Endothelial cell of umbilical vein (primary cell): ENCODE measurements at regions not wholly inside any gene's neighbourhood (a gene's known extent, or its start where the extent isn't known, plus 50 kb on each side); places are given as distances from the start of the nearest gene placed in this dataset.

ENCODE experiments used
- BruUV-seq: library from RNA; stranded (reverse); fragments of 400-500 nt; replicated peaks from 2 replicates; lab custom pipeline; 2021; lab: Mats Ljungman, UMichigan
- CTCF ChIA-PET: fragments of 300-600, 350-600 bp; sonication (Branson Sonifier 250); formaldehyde crosslinking; loops from one replicate; lab custom pipeline; 2021; ENCODE audit warnings: antibody characterized with exemption, inconsistent platforms; lab: Charles Lee
- POLR2A ChIA-PET: fragments of 300-600, 350-600 bp; sonication (Branson Sonifier 250); formaldehyde crosslinking; loops from one replicate; lab custom pipeline; 2021; ENCODE audit warnings: antibody characterized with exemption, inconsistent platforms; lab: Charles Lee
- DNase-seq: peaks from one replicate; pipeline ENCODE4 v3.0.0-alpha.2; 2011; ENCODE audit warnings: low read depth, low spot score
- FAIRE-seq: peaks from 2 replicates; lab custom pipeline; 2011; peaks lifted over from hg19 to GRCh38; lab: Jason Lieb, UNC
- H2AFZ ChIP-seq: 2 replicates; pipeline ENCODE4 v1.6.0; 2012; ENCODE audit warnings: low read depth, low read length, control low read depth, inconsistent platforms
- H3K27ac ChIP-seq: 2 replicates; pipeline ENCODE4 v1.5.1; 2011; ENCODE audit warnings: low read depth, mild to moderate bottlenecking, control low read depth, low read length, moderate library complexity; ENCODE audit not compliant: insufficient read depth
- H3K27me3 ChIP-seq, 2 experiments: 2 replicates each; pipeline versions ENCODE4 v1.6.0 to v1.6.1; 2011; ENCODE audit warnings: low read length in 2 of 2, mixed read lengths in 1 of 2; ENCODE audit not compliant: control insufficient read depth in 2 of 2, insufficient read depth in 2 of 2
- H3K36me3 ChIP-seq, 2 experiments: 2 replicates in 1 of 2; 3 replicates in 1 of 2; pipeline ENCODE4 v1.5.1; 2011; ENCODE audit warnings: low read length in 2 of 2, mild to moderate bottlenecking in 1 of 2, moderate library complexity in 1 of 2; ENCODE audit not compliant: control insufficient read depth in 2 of 2, insufficient read depth in 2 of 2; ENCODE audit errors: extremely low read depth in 1 of 2
- H3K4me1 ChIP-seq: 3 replicates; pipeline ENCODE4 v1.5.1; 2011; ENCODE audit warnings: mild to moderate bottlenecking, low read length; ENCODE audit not compliant: control insufficient read depth, insufficient read depth; ENCODE audit errors: extremely low read depth
- H3K4me2 ChIP-seq: 2 replicates; pipeline ENCODE4 v1.6.1; 2011; ENCODE audit warnings: low read length, control low read depth, mixed read lengths; ENCODE audit not compliant: insufficient read depth
- H3K4me3 ChIP-seq, 3 experiments: fragments of 200-600 bp in 1 of 3; sonication (generic), shearing (Covaris generic) in 1 of 3; replicated peaks in 1 of 3; 2 replicates each; pipeline ENCODE4 v1.5.1; 2011 to 2016; ENCODE audit warnings: control low read depth in 3 of 3, low read length in 3 of 3, mild to moderate bottlenecking in 2 of 3, inconsistent platforms in 1 of 3, low read depth in 1 of 3, moderate library complexity in 1 of 3; ENCODE audit not compliant: insufficient read depth in 1 of 3
- H3K79me2 ChIP-seq: 2 replicates; pipeline ENCODE4 v1.6.0; 2012; ENCODE audit warnings: low read length, inconsistent platforms; ENCODE audit not compliant: control insufficient read depth, insufficient read depth
- H3K9ac ChIP-seq: replicated peaks from 2 replicates; pipeline ENCODE3; 2011; ENCODE audit warnings: low read length, control low read depth; ENCODE audit not compliant: insufficient read depth; ENCODE audit errors: extremely low read depth
- H3K9me1 ChIP-seq: replicated peaks from 3 replicates; pipeline ENCODE4 v1.6.0; 2011; ENCODE audit warnings: mild to moderate bottlenecking, low read length; ENCODE audit not compliant: control insufficient read depth, insufficient read depth; ENCODE audit errors: extremely low read depth
- H3K9me3 ChIP-seq: replicated peaks from 2 replicates; pipeline ENCODE4 v1.5.1; 2012; ENCODE audit warnings: low read length, inconsistent platforms; ENCODE audit not compliant: control insufficient read depth, insufficient read depth
- H4K20me1 ChIP-seq: replicated peaks from 2 replicates; pipeline ENCODE3; 2011; ENCODE audit warnings: mild to moderate bottlenecking, low read length; ENCODE audit not compliant: control insufficient read depth, insufficient read depth; ENCODE audit errors: extremely low read depth
- EZH2 ChIP-seq: IDR thresholded peaks from 2 replicates; pipeline ENCODE4 v1.6.1; 2012; ENCODE audit warnings: borderline replicate concordance, low read depth, mild to moderate bottlenecking, moderate library complexity, low read length, inconsistent platforms; ENCODE audit not compliant: severe bottlenecking
- FOS ChIP-seq: IDR thresholded peaks from 2 replicates; pipeline ENCODE4 v1.6.1; 2011; ENCODE audit warnings: mild to moderate bottlenecking, low read length, moderate library complexity, borderline replicate concordance; ENCODE audit not compliant: insufficient read depth
- GATA2 ChIP-seq: IDR thresholded peaks from 2 replicates; pipeline ENCODE4 v1.7.0; 2011; ENCODE audit warnings: low read depth, mild to moderate bottlenecking, moderate library complexity, mixed read lengths, low read length; ENCODE audit not compliant: insufficient read length, insufficient read depth
- JUN ChIP-seq: IDR thresholded peaks from 2 replicates; pipeline ENCODE4 v1.6.1; 2011; ENCODE audit warnings: borderline replicate concordance, low read depth; ENCODE audit not compliant: insufficient read length, insufficient read depth
- MAX ChIP-seq: IDR thresholded peaks from 2 replicates; pipeline ENCODE4 v1.6.1; 2011; ENCODE audit not compliant: insufficient read depth, insufficient read length
- MYC ChIP-seq: IDR thresholded peaks from one replicate; pipeline ENCODE4 v1.6.1; 2011; ENCODE audit warnings: mild to moderate bottlenecking, low read depth, low read length
- POLR2A ChIP-seq: IDR thresholded peaks from 2 replicates; pipeline ENCODE4 v1.6.1; 2012; ENCODE audit warnings: low read depth, mild to moderate bottlenecking, control low read depth, low read length
- POLR2AphosphoS5 ChIP-seq: IDR thresholded peaks from 2 replicates; pipeline ENCODE4 v1.6.1; 2012; ENCODE audit warnings: low read depth, mild to moderate bottlenecking, control low read depth, low read length, moderate library complexity; ENCODE audit not compliant: insufficient read depth
- dilution Hi-C: fragments of 300-500 bp; cut with MboI; formaldehyde crosslinking; loops from one replicate; pipeline ENCODE4 v1.15.0; 2019; ENCODE audit warnings: low sequenced_read_pairs; ENCODE audit not compliant: extremely low pct_ligation_motif_present
- intact Hi-C: fragments of 100-400 bp; cut with micrococcal nuclease; formaldehyde crosslinking; loops from one replicate; pipeline ENCODE4 v1.10.0; 2022
- TF ChIP-seq, protein P1 (sequence below), 2 donors: IDR thresholded peaks; 1 replicate in 1 of 2; 2 replicates in 1 of 2; pipeline ENCODE4 v1.5.1; 2011; ENCODE audit warnings: low read length in 2 of 2, mild to moderate bottlenecking in 2 of 2, moderate library complexity in 2 of 2, control low read depth in 1 of 2, inconsistent platforms in 1 of 2, low read depth in 1 of 2; ENCODE audit not compliant: insufficient read depth in 1 of 2; ENCODE audit errors: extremely low read depth in 1 of 2

DNA sequence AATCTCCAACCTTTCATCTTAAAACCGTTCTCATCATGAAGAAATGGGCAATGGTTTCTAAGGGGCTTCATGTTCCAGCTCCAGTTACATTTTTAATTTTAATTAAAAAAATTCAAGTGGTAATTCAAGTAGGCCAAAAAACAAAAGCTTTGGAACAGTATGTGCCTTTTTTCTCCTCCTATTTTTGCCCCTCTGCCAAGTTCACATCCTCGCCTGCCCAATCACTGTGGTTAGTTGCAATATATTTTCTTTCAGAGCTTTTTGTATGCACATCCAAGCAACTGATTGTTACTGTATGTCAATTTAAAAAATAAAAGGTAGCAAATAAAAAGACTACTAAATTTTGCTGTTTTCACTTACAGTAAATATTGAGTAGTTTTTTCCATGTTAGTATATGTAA is 99.8 kb upstream of the B3GAT2 start:
- H3K27me3 ChIP-seq = no peaks in the 10 kb centered on the region
- no peaks in the 10 kb centered on the region for H3K4me1 ChIP-seq
- H3K4me2 ChIP-seq = no peak overlapping the region
- BruUV-seq = no TSS peak
- intact Hi-C loops = no loop called here
- H3K4me3 ChIP-seq = no peak overlapping the region
- POLR2A ChIA-PET = no interaction called here
- H3K36me3 ChIP-seq = no peaks in the 10 kb centered on the region
- CTCF ChIA-PET = no interaction called here
- no peak for TF ChIP-seq EZH2
- no peak for TF ChIP-seq POLR2AphosphoS5
- no peak for TF ChIP-seq POLR2A
- no peak for TF ChIP-seq MYC
- TF ChIP-seq MAX = no peak
- no peak for TF ChIP-seq FOS
- no peak for TF ChIP-seq JUN
- TF ChIP-seq GATA2 = no peak
- TF ChIP-seq, protein P1, sequence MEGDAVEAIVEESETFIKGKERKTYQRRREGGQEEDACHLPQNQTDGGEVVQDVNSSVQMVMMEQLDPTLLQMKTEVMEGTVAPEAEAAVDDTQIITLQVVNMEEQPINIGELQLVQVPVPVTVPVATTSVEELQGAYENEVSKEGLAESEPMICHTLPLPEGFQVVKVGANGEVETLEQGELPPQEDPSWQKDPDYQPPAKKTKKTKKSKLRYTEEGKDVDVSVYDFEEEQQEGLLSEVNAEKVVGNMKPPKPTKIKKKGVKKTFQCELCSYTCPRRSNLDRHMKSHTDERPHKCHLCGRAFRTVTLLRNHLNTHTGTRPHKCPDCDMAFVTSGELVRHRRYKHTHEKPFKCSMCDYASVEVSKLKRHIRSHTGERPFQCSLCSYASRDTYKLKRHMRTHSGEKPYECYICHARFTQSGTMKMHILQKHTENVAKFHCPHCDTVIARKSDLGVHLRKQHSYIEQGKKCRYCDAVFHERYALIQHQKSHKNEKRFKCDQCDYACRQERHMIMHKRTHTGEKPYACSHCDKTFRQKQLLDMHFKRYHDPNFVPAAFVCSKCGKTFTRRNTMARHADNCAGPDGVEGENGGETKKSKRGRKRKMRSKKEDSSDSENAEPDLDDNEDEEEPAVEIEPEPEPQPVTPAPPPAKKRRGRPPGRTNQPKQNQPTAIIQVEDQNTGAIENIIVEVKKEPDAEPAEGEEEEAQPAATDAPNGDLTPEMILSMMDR (IDR thresholded peaks at IDR 0.05; ENCODE audit: extremely low read depth in 1 of 2, insufficient read depth in 1 of 2, low read depth in 1 of 2, low read length in 2 of 2) = no peak
- dilution Hi-C loops = no loop called here
- H3K9me1 ChIP-seq = no peaks in the 10 kb centered on the region
- no peak overlapping the region for H2AFZ ChIP-seq
- H3K9ac ChIP-seq = no peak overlapping the region
- H3K79me2 ChIP-seq = no peaks in the 10 kb centered on the region
- H3K27ac ChIP-seq = no peak overlapping the region
- FAIRE-seq (no peak), DNase-seq (no peak)
- no peaks in the 10 kb centered on the region for H4K20me1 ChIP-seq
- no peaks in the 10 kb centered on the region for H3K9me3 ChIP-seq
